Epithelial cell of esophagus (primary cell): ENCODE measurements at regions not wholly inside any gene's neighbourhood (a gene's known extent, or its start where the extent isn't known, plus 50 kb on each side); places are given as distances from the start of the nearest gene placed in this dataset.
A peak's percentile ranks its signal among the peaks of the same experiment; 100 is the strongest.

ENCODE experiments used
- DNase-seq: peaks from one replicate; pipeline ENCODE4 v3.0.0; 2010; ENCODE audit warnings: low read depth
- H3K4me3 ChIP-seq: 2 replicates; pipeline ENCODE4 v1.5.1; 2011; ENCODE audit warnings: mild to moderate bottlenecking, low read length, control low read depth
- TF ChIP-seq, protein P1 (sequence below): IDR thresholded peaks from 2 replicates; pipeline ENCODE4 v1.5.1; 2011; ENCODE audit warnings: low read depth, mild to moderate bottlenecking, low read length, control low read depth, inconsistent platforms; ENCODE audit not compliant: insufficient read depth; ENCODE audit errors: missing control alignments

GRCh38 chr6:97663252-97663651 lies 380.2 kb upstream of the MMS22L start:
- no peak overlapping the region for H3K4me3 ChIP-seq
- TF ChIP-seq, protein P1, sequence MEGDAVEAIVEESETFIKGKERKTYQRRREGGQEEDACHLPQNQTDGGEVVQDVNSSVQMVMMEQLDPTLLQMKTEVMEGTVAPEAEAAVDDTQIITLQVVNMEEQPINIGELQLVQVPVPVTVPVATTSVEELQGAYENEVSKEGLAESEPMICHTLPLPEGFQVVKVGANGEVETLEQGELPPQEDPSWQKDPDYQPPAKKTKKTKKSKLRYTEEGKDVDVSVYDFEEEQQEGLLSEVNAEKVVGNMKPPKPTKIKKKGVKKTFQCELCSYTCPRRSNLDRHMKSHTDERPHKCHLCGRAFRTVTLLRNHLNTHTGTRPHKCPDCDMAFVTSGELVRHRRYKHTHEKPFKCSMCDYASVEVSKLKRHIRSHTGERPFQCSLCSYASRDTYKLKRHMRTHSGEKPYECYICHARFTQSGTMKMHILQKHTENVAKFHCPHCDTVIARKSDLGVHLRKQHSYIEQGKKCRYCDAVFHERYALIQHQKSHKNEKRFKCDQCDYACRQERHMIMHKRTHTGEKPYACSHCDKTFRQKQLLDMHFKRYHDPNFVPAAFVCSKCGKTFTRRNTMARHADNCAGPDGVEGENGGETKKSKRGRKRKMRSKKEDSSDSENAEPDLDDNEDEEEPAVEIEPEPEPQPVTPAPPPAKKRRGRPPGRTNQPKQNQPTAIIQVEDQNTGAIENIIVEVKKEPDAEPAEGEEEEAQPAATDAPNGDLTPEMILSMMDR = no peak
- no peak for DNase-seq

DNA sequence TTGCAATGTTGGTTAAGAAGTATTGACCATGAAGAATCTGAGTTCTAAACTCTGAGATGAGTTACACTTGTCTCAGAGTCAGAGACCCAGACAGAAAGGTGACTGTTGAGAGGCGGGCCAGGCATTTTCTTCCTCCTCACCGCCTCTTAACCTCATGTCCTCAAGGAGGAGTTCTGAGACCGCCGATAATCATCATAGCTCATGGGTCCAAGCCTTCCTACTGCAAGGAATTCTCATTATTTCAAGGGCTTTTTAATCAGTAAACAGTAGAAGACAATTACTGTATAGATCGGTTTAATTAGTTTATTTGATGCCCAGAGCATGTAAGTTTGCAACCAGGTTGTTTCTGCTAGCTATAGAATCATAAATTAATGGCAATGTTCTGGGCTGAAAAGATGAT lies 382.4 kb upstream of the MMS22L start:
- TF ChIP-seq, protein P1 = no peak
- no peak for DNase-seq
- H3K4me3 ChIP-seq = no peak overlapping the region

- DNase-seq = no peak
- TF ChIP-seq, protein P1 = no peak
- no peak overlapping the region for H3K4me3 ChIP-seq
Measured at GRCh38 chr6:97666889-97667288, 383.9 kb upstream of the MMS22L start.

DNA sequence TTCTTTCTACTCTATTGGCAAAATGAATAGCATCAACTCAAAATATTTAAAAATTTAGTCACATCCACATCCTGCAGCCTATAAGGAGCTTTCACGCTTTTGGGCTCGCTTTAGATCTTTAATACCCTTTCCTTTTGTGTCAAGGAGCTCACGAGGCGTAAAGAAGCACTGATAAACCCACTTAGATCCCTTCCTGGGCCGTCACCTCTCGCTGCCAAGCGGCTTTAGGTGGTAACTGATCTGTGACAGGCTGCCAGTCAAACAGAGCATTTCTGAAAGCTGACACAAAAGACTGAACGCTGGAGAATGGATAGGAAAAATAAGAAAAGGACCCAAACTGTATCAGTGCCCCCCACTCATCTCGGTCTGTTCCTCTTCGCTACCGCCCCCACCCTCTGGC lies 385.7 kb upstream of the MMS22L start:
- no peak overlapping the region for H3K4me3 ChIP-seq
- DNase-seq = no peak
- TF ChIP-seq, protein P1 = no peak

GRCh38 chr6:97669191-97670031 lies 386.4 kb upstream of the MMS22L start:
- peak overlapping the region; percentile 4 for H3K4me3 ChIP-seq
- DNase-seq = peak; percentile 10
- TF ChIP-seq, protein P1 = no peak

- peak; percentile 11 for DNase-seq
- no peak overlapping the region for H3K4me3 ChIP-seq
- TF ChIP-seq, protein P1 = no peak
Measured at GRCh38 chr6:97674802-97675201, 391.8 kb upstream of the MMS22L start.

DNA sequence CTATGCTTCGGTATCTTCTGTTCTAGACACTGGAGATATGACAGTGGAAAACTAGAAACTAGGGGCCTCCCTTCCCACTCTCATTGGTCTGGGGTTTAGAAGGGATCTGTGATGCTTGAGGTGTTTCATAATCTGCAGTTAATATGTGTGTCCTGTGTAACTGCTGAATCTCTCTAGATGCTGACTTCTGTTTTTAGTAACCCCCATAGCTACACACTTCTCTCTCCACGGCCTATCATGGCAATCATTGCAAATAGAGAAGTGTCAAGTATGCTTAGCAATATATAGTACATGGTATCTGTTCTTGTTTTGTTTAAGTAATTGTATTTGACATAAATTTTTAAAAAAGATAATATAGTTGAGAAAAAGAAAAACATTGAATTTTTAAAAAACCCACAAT lies 394.6 kb upstream of the MMS22L start:
- DNase-seq = no peak

More for the DNA sequence above, 394.6 kb upstream of the MMS22L start:
- no peak overlapping the region for H3K4me3 ChIP-seq
- TF ChIP-seq, protein P1 = no peak
